ENCODE measurements at regions not wholly inside any gene's neighbourhood (a gene's known extent, or its start where the extent isn't known, plus 50 kb on each side); places are given as distances from the start of the nearest gene placed in this dataset.

DNA sequence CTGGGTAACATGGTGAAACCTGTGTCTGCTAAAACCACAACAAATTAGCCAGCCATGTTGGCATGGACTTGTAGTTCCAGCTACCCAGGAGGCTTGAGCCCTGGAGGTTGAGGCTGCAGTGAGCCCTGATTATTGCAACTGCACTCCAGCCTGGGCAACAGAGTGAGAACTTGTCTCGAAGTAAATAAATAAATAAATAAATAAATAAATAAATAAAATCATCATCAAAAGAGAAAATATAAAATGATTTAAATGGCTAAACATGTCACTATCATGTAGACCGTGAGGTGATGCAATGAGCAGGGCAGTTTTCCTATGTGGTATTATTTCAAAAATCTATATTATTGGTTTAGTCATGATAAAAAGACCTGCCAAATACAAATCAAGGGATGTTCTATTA lies 2074.3 kb downstream of the PCDH9 start:
- Histone ChIP-seq H3K23ac (ENCODE audit: insufficient read length, low read depth, low read length) (no peak overlapping the region), H3K56ac (ENCODE audit: insufficient read length, low read depth, low read length) (no peak overlapping the region), H2BK12ac (ENCODE audit: insufficient read length, low read depth, low read length) (no peak overlapping the region), H3K4me2 (ENCODE audit: insufficient read depth, insufficient read length, low read length) (no peak overlapping the region), H3K27me3 (ENCODE audit: insufficient read depth, low read length) (no peaks in the 10 kb centered on the region), H3K23me2 (ENCODE audit: insufficient read length, low read depth, low read length, poor library complexity, severe bottlenecking) (no peaks in the 10 kb centered on the region), H3K4ac (ENCODE audit: low read depth, low read length) (no peak overlapping the region), H3K79me1 (ENCODE audit: insufficient read depth, low read depth, low read length, poor library complexity, severe bottlenecking) (no peaks in the 10 kb centered on the region), H2BK20ac (ENCODE audit: low read depth, low read length, poor library complexity, severe bottlenecking) (no peak overlapping the region), H2BK15ac (ENCODE audit: low read depth, low read length) (no peak overlapping the region), H3K79me2 (ENCODE audit: insufficient read depth, low read length) (no peaks in the 10 kb centered on the region), H3K27ac (ENCODE audit: insufficient read length, low read depth, low read length) (no peak overlapping the region), H4K20me1 (ENCODE audit: control insufficient read depth, insufficient read depth, insufficient read length) (no peaks in the 10 kb centered on the region), H3K14ac (ENCODE audit: insufficient read depth, low read length) (no peak overlapping the region), H4K8ac (replicated peaks; ENCODE audit: insufficient read length, low read depth, low read length) (no peak overlapping the region), H4K91ac (ENCODE audit: insufficient read length, low read depth, low read length) (no peak overlapping the region), H2AFZ (ENCODE audit: low read length) (no peak overlapping the region), H2BK120ac (ENCODE audit: low read depth, low read length, poor library complexity, severe bottlenecking) (no peak overlapping the region), H3K9me3 (ENCODE audit: control insufficient read depth, low read depth, low read length) (no peaks in the 10 kb centered on the region), H4K5ac (ENCODE audit: insufficient read length, low read depth, low read length) (no peak overlapping the region), H2BK5ac (ENCODE audit: insufficient read length, low read length) (no peak overlapping the region), H3K9ac (ENCODE audit: extremely low read depth, insufficient read length, low read length) (no peak overlapping the region), H3T11ph (ENCODE audit: low read length) (no peak overlapping the region), H3K4me1 (ENCODE audit: insufficient read depth, low read length) (no peaks in the 10 kb centered on the region), H3K18ac (ENCODE audit: insufficient read length, low read depth, low read length) (no peak overlapping the region), H2AK5ac (ENCODE audit: insufficient read length, low read length) (no peak overlapping the region)
- Mint-ChIP-seq H3K4me3 (no peak overlapping the region), H3K4me1 (peaks cover 3 to 9% of the 10 kb centered on the region in 2 experiments; a peak in 2 of 4 replicates), H3K9me3 (no peaks in the 10 kb centered on the region; a peak in 1 of 5 replicates), H3K27me3 (ENCODE audit: low read depth) (no peaks in the 10 kb centered on the region), H3K36me3 (ENCODE audit: insufficient read depth in 1 of 3, low read depth in 3 of 3) (no peaks in the 10 kb centered on the region; a peak in 1 of 7 replicates), H3K27ac (no peak overlapping the region)
- no CpG with 5 or more reads among the region's 2 CpGs for WGBS (ENCODE audit: extremely low coverage, insufficient read length, low lambda C conversion rate)
- no peak for TF ChIP-seq CTCF (conservative IDR thresholded peaks at IDR 0.05)
- DNase-seq = no peak
